Parathyroid adenoma (tissue), 2 donors: ENCODE measurements at regions not wholly inside any gene's neighbourhood (a gene's known extent, or its start where the extent isn't known, plus 50 kb on each side); places are given as distances from the start of the nearest gene placed in this dataset.

Experiments
- H2AFZ ChIP-seq: fragments of 300-600 bp; sonication (generic); one replicate; pipeline ENCODE4 v1.7.0; 2017; ENCODE audit warnings: antibody characterized with exemption, mild to moderate bottlenecking
- H3K27ac ChIP-seq: fragments of 300-600 bp; sonication (generic); one replicate; pipeline ENCODE4 v1.7.0; 2017
- H3K27me3 ChIP-seq: fragments of 300-600 bp; sonication (generic); one replicate; pipeline ENCODE4 v1.7.0; 2017; ENCODE audit warnings: low read length; ENCODE audit not compliant: control insufficient read depth, insufficient read depth
- H3K36me3 ChIP-seq: fragments of 300-600 bp; sonication (generic); one replicate; pipeline ENCODE4 v1.7.0; 2017; ENCODE audit warnings: low read length; ENCODE audit not compliant: control insufficient read depth, insufficient read depth
- H3K4me1 ChIP-seq: fragments of 300-600 bp; sonication (generic); one replicate; pipeline ENCODE4 v1.7.0; 2017; ENCODE audit warnings: control low read depth
- H3K4me2 ChIP-seq: fragments of 300-600 bp; sonication (generic); one replicate; pipeline ENCODE4 v1.7.0; 2017; ENCODE audit warnings: low read length
- H3K4me3 ChIP-seq: fragments of 300-600 bp; sonication (generic); one replicate; pipeline ENCODE4 v1.7.0; 2017; ENCODE audit warnings: low read depth, low read length
- H3K79me2 ChIP-seq: fragments of 300-600 bp; sonication (generic); one replicate; pipeline ENCODE4 v1.7.0; 2017; ENCODE audit warnings: control low read depth
- H3K9ac ChIP-seq: fragments of 300-600 bp; sonication (generic); one replicate; pipeline ENCODE4 v1.7.0; 2017; ENCODE audit warnings: mild to moderate bottlenecking
- H3K9me3 ChIP-seq: fragments of 300-600 bp; sonication (generic); one replicate; pipeline ENCODE4 v1.7.0; 2017; ENCODE audit warnings: low read length; ENCODE audit not compliant: control insufficient read depth
- TF ChIP-seq, protein P1 (sequence below): fragments of 300-600 bp; sonication (generic); IDR thresholded peaks from one replicate; pipeline ENCODE4 v1.7.0; 2017; ENCODE audit warnings: antibody characterized with exemption, mild to moderate bottlenecking
- donor health status: primary hyperparathyroidism.

DNA sequence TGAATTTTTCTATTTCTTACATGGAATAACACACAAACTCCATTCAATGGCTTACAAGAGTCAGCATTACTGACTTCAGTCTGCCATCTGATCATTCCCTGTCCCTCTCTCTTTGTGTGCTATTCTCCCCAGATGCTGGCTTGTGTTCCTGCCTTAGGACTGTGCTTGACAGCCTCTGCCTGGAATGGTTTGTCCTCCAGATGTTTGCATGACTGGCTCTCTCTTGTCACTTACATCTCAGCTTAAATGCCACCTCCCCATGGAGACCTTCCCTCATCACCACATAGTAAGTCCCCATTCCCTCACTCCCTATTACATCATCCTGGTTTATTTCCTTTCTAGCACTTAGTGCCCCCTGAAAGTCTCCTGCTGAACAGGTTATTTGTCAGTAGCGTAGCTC is 181.6 kb downstream of the KTN1 start:
- Histone ChIP-seq H3K9me3 (no peaks in the 10 kb centered on the region), H3K27me3 (no peaks in the 10 kb centered on the region), H3K4me1 (no peaks in the 10 kb centered on the region), H3K79me2 (no peaks in the 10 kb centered on the region), H3K4me3 (no peak overlapping the region), H2AFZ (no peak overlapping the region), H3K4me2 (no peak overlapping the region), H3K27ac (no peak overlapping the region), H3K9ac (no peak overlapping the region), H3K36me3 (no peaks in the 10 kb centered on the region)
- TF ChIP-seq, protein P1, sequence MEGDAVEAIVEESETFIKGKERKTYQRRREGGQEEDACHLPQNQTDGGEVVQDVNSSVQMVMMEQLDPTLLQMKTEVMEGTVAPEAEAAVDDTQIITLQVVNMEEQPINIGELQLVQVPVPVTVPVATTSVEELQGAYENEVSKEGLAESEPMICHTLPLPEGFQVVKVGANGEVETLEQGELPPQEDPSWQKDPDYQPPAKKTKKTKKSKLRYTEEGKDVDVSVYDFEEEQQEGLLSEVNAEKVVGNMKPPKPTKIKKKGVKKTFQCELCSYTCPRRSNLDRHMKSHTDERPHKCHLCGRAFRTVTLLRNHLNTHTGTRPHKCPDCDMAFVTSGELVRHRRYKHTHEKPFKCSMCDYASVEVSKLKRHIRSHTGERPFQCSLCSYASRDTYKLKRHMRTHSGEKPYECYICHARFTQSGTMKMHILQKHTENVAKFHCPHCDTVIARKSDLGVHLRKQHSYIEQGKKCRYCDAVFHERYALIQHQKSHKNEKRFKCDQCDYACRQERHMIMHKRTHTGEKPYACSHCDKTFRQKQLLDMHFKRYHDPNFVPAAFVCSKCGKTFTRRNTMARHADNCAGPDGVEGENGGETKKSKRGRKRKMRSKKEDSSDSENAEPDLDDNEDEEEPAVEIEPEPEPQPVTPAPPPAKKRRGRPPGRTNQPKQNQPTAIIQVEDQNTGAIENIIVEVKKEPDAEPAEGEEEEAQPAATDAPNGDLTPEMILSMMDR, result no peak

DNA sequence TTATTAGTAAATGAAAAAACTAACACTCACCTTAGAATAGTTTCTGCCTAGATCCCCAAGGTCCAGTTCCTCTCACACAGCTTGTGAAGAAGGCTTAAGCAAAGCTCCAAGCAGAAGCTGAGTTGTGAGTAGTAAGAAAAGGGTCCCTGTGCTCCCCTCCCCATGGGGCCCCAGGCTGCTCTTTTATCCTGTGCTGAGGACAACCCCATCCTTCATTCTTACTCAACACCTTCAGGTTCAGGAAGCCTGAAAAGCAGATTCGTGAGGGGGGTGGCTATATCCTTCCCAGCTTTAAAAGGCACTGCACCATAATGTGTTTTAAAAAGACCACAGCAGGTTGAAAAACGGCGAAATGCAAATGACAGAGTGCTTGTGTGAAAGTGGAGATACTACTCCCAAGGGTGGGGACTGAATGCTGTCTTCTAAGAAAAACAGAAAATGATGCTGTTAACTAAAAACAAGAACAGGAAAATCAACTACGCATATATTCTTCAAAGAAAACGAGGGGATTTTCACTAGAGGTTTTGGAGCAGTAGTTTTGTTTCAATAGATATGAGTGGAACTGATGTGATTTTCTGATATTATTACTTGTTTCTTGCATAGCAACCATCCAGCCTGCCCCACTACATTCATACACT is 182.7 kb downstream of the KTN1 start:
- Histone ChIP-seq H3K9me3 (no peaks in the 10 kb centered on the region), H3K4me3 (no peak overlapping the region), H3K4me2 (no peak overlapping the region), H3K4me1 (no peaks in the 10 kb centered on the region), H2AFZ (no peak overlapping the region), H3K9ac (no peak overlapping the region), H3K27ac (no peak overlapping the region), H3K79me2 (no peaks in the 10 kb centered on the region), H3K27me3 (no peaks in the 10 kb centered on the region), H3K36me3 (no peaks in the 10 kb centered on the region)
- TF ChIP-seq, protein P1, result no peak

DNA sequence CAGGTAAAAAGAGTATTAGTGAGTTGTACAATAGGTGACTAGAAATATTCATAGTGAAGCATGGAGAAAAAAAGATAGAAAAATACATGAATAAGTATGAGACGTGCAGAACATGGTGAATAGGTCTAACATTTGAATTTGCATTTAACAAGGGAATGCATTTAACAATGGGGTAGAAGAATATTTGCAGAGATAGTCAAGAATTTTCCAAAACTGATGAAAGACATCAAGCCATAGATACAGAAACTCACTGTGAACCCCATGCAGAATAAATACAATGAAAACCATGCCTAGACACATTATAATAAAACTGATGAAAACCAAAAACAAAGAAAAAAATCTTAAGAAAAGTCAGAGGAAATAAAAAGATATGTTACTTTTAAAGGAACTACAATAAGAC is 184.8 kb downstream of the KTN1 start:
- TF ChIP-seq, protein P1, result no peak
- no peaks in the 10 kb centered on the region for H3K36me3 ChIP-seq

GRCh38 chr14:55766071-55766470 is 186.1 kb downstream of the KTN1 start:
- Histone ChIP-seq H3K4me1 (no peaks in the 10 kb centered on the region), H3K9ac (no peak overlapping the region), H3K4me2 (no peak overlapping the region), H3K4me3 (no peak overlapping the region), H2AFZ (no peak overlapping the region), H3K79me2 (no peaks in the 10 kb centered on the region), H3K36me3 (no peaks in the 10 kb centered on the region), H3K9me3 (no peaks in the 10 kb centered on the region), H3K27me3 (no peaks in the 10 kb centered on the region), H3K27ac (no peak overlapping the region)
- TF ChIP-seq, protein P1, result no peak

More for the DNA sequence above, 184.8 kb downstream of the KTN1 start:
- H2AFZ ChIP-seq, result no peak overlapping the region
- H3K27ac ChIP-seq, result no peak overlapping the region
- H3K4me1 ChIP-seq, result no peaks in the 10 kb centered on the region
- H3K9me3 ChIP-seq, result no peaks in the 10 kb centered on the region
- no peak overlapping the region for H3K9ac ChIP-seq
- H3K27me3 ChIP-seq, result no peaks in the 10 kb centered on the region
- H3K4me3 ChIP-seq, result no peak overlapping the region
- H3K79me2 ChIP-seq, result no peaks in the 10 kb centered on the region
- H3K4me2 ChIP-seq, result no peak overlapping the region

GRCh38 chr14:55767286-55767685 is 187.3 kb downstream of the KTN1 start:
- H3K27me3 ChIP-seq, result no peaks in the 10 kb centered on the region
- H3K36me3 ChIP-seq, result no peaks in the 10 kb centered on the region
- H3K79me2 ChIP-seq, result no peaks in the 10 kb centered on the region
- no peak overlapping the region for H2AFZ ChIP-seq
- no peak overlapping the region for H3K4me3 ChIP-seq
- no peak overlapping the region for H3K27ac ChIP-seq
- H3K9ac ChIP-seq, result no peak overlapping the region
- H3K4me2 ChIP-seq, result no peak overlapping the region
- no peaks in the 10 kb centered on the region for H3K4me1 ChIP-seq
- H3K9me3 ChIP-seq, result no peaks in the 10 kb centered on the region
- TF ChIP-seq, protein P1, result no peak
